ENCODE measurements at regions not wholly inside any gene's neighbourhood (a gene's known extent, or its start where the extent isn't known, plus 50 kb on each side); places are given as distances from the start of the nearest gene placed in this dataset.

DNA sequence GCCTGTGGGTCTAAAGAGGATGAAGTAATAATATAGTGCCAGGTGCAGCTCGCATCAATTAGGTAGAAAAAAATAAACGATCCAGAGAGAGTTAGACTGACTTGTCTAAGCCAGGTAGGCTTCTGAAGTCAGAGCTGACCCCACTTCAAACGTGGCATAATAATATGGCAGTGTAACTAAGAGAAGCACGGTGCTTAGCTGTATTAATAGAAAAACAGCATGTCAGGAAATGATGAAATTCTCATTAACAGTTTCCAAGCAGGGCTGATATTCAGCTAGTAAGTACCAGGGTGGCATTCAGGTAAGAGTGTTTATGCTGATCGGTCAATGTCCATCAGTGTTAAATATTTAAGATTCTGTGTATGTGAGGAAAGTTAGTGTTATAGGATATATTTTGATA is 145.8 kb upstream of the SAMSN1 start:
- TF ChIP-seq, protein P1, sequence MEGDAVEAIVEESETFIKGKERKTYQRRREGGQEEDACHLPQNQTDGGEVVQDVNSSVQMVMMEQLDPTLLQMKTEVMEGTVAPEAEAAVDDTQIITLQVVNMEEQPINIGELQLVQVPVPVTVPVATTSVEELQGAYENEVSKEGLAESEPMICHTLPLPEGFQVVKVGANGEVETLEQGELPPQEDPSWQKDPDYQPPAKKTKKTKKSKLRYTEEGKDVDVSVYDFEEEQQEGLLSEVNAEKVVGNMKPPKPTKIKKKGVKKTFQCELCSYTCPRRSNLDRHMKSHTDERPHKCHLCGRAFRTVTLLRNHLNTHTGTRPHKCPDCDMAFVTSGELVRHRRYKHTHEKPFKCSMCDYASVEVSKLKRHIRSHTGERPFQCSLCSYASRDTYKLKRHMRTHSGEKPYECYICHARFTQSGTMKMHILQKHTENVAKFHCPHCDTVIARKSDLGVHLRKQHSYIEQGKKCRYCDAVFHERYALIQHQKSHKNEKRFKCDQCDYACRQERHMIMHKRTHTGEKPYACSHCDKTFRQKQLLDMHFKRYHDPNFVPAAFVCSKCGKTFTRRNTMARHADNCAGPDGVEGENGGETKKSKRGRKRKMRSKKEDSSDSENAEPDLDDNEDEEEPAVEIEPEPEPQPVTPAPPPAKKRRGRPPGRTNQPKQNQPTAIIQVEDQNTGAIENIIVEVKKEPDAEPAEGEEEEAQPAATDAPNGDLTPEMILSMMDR (conservative IDR thresholded peaks at IDR 0.05; ENCODE audit: low read length) = no peak
- TF ChIP-seq EZH2phosphoT487 (IDR thresholded peaks at IDR 0.05; ENCODE audit: borderline replicate concordance, low read depth, low read length) = no peak
